ENCODE measurements at regions not wholly inside any gene's neighbourhood (a gene's known extent, or its start where the extent isn't known, plus 50 kb on each side); places are given as distances from the start of the nearest gene placed in this dataset.

GRCh38 chr1:112788054-112788453 lies 72.9 kb upstream of the PPM1J start:
- DNase-seq (ENCODE audit: low read depth in 2 of 2, low spot score in 1 of 2), result no peak

- no peak for DNase-seq (ENCODE audit: low read depth in 2 of 2, low spot score in 1 of 2)
These were observed 67.9 kb upstream of the PPM1J start for GRCh38 chr1:112783059-112783458.

- no peak for DNase-seq (ENCODE audit: low read depth in 2 of 2, low spot score in 1 of 2)
These were observed 64.8 kb upstream of the PPM1J start for GRCh38 chr1:112779665-112780526.

GRCh38 chr1:112778137-112778536 lies 63.0 kb upstream of the PPM1J start:
- DNase-seq (ENCODE audit: low read depth in 2 of 2, low spot score in 1 of 2), result no peak

- DNase-seq (ENCODE audit: low read depth in 2 of 2, low spot score in 1 of 2), result no peak
These were observed 61.6 kb upstream of the PPM1J start for GRCh38 chr1:112776688-112777087.

- no peak for DNase-seq (ENCODE audit: low read depth in 2 of 2, low spot score in 1 of 2)
These were observed 57.6 kb upstream of the PPM1J start for GRCh38 chr1:112772781-112773180.

GRCh38 chr1:112770724-112771123 lies 55.6 kb upstream of the PPM1J start:
- DNase-seq (ENCODE audit: low read depth in 2 of 2, low spot score in 1 of 2), result no peak

- DNase-seq (ENCODE audit: low read depth in 2 of 2, low spot score in 1 of 2), result no peak
These were observed 54.5 kb upstream of the PPM1J start for GRCh38 chr1:112769611-112770010.

- no peak for DNase-seq (ENCODE audit: low read depth in 2 of 2, low spot score in 1 of 2)
These were observed 52.5 kb upstream of the PPM1J start for GRCh38 chr1:112767646-112768045.

Data from stimulated activated CD8-positive, alpha-beta memory T cell treated with anti-CD3 and anti-CD28 coated beads, Interleukin-4, amount 100 ng/mL, for 1 hour (primary cell).